DND-41 (cell line): ENCODE measurements at regions not wholly inside any gene's neighbourhood (a gene's known extent, or its start where the extent isn't known, plus 50 kb on each side); places are given as distances from the start of the nearest gene placed in this dataset.

ENCODE experiments used
- EZH2 ChIP-seq: IDR thresholded peaks from 3 replicates; pipeline ENCODE4 v1.6.1; 2012; ENCODE audit warnings: borderline replicate concordance, low read depth, mild to moderate bottlenecking, moderate library complexity, low read length, inconsistent platforms; ENCODE audit not compliant: severe bottlenecking
- TF ChIP-seq, protein P1 (sequence below): IDR thresholded peaks from 2 replicates; pipeline ENCODE4 v1.5.1; 2012; ENCODE audit warnings: borderline replicate concordance, low read length, moderate library complexity, mild to moderate bottlenecking; ENCODE audit not compliant: poor library complexity, severe bottlenecking; ENCODE audit errors: extremely low read depth

DNA sequence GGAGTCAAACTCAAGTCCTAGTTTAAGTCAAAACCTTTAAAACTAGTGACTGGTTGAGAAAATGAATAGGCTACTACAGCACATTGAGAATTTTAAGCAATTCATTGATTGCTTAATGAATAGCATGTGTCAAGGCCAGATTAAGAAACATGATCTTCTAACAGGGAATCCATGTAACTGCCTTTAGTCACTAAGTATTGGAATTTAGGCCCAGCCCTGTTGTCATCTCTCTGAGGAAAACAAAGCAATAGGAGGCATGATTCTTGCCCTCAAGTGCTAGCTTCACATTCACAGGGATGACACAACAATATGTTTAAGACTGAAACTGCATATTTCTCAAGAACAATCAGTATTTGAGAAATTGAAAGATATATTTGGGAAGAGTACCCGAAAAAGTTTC is 70.0 kb upstream of the PTGS2 start:
- TF ChIP-seq, protein P1, sequence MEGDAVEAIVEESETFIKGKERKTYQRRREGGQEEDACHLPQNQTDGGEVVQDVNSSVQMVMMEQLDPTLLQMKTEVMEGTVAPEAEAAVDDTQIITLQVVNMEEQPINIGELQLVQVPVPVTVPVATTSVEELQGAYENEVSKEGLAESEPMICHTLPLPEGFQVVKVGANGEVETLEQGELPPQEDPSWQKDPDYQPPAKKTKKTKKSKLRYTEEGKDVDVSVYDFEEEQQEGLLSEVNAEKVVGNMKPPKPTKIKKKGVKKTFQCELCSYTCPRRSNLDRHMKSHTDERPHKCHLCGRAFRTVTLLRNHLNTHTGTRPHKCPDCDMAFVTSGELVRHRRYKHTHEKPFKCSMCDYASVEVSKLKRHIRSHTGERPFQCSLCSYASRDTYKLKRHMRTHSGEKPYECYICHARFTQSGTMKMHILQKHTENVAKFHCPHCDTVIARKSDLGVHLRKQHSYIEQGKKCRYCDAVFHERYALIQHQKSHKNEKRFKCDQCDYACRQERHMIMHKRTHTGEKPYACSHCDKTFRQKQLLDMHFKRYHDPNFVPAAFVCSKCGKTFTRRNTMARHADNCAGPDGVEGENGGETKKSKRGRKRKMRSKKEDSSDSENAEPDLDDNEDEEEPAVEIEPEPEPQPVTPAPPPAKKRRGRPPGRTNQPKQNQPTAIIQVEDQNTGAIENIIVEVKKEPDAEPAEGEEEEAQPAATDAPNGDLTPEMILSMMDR = no peak
- TF ChIP-seq EZH2 = no peak
